CD4-positive, alpha-beta memory T cell (primary cell): ENCODE measurements at regions not wholly inside any gene's neighbourhood (a gene's known extent, or its start where the extent isn't known, plus 50 kb on each side); places are given as distances from the start of the nearest gene placed in this dataset.

Experiments
- CTCF ChIA-PET: fragments of 350-600 bp; sonication (Branson Sonifier 250); formaldehyde crosslinking; loops from one replicate; lab custom pipeline; 2021; ENCODE audit warnings: inconsistent platforms; ENCODE audit not compliant: partially characterized antibody; lab: Charles Lee
- POLR2A ChIA-PET: fragments of 350-600 bp; sonication (Branson Sonifier 250); formaldehyde crosslinking; loops from one replicate; lab custom pipeline; 2021; ENCODE audit not compliant: partially characterized antibody; lab: Charles Lee
- DNase-seq, 5 donors: peaks; one replicate each; pipeline versions ENCODE4 v3.0.0 to v3.0.0-alpha.2; 2020 to 2022; ENCODE audit warnings: mixed read lengths in 1 of 5
- H3K27ac ChIP-seq: one replicate; pipeline ENCODE4 v1.7.0; 2013; ENCODE audit warnings: low read depth, low read length
- H3K27me3 ChIP-seq: 2 replicates; pipeline ENCODE4 v1.7.0; 2013; ENCODE audit warnings: mild to moderate bottlenecking, low read length, moderate library complexity; ENCODE audit not compliant: insufficient read depth
- H3K36me3 ChIP-seq: 2 replicates; pipeline ENCODE4 v1.7.0; 2013; ENCODE audit warnings: mild to moderate bottlenecking, low read length, moderate library complexity; ENCODE audit not compliant: insufficient read depth
- H3K4me1 ChIP-seq: 2 replicates; pipeline ENCODE4 v1.7.0; 2013; ENCODE audit warnings: mild to moderate bottlenecking, low read length, moderate library complexity; ENCODE audit not compliant: insufficient read depth
- H3K4me3 ChIP-seq, 2 donors: one replicate each; pipeline ENCODE4 v1.7.0; 2013; ENCODE audit warnings: low read length in 2 of 2, mild to moderate bottlenecking in 1 of 2
- H3K9me3 ChIP-seq, 2 donors: one replicate each; pipeline ENCODE4 v1.7.0; 2013; ENCODE audit warnings: low read length in 2 of 2, control low read depth in 1 of 2; ENCODE audit not compliant: control insufficient read depth in 1 of 2
- H3K27ac Mint-ChIP-seq, 7 donors: one replicate each; pipeline ENCODE4 v1.8.0; 2020 to 2021; ENCODE audit warnings: mixed read lengths in 7 of 7, mild to moderate bottlenecking in 6 of 7, inconsistent platforms in 3 of 7, moderate library complexity in 3 of 7
- H3K27me3 Mint-ChIP-seq, 2 donors: one replicate each; pipeline ENCODE4 v1.8.0; 2020 to 2021; ENCODE audit warnings: mixed read lengths in 2 of 2
- H3K36me3 Mint-ChIP-seq, 2 donors: one replicate each; pipeline ENCODE4 v1.8.0; 2020 to 2021; ENCODE audit warnings: mixed read lengths in 2 of 2, inconsistent platforms in 1 of 2, mild to moderate bottlenecking in 1 of 2
- H3K4me1 Mint-ChIP-seq, 4 donors: one replicate each; pipeline ENCODE4 v1.8.0; 2020 to 2021; ENCODE audit warnings: mixed read lengths in 4 of 4, mild to moderate bottlenecking in 1 of 4
- H3K4me3 Mint-ChIP-seq, 8 donors: one replicate each; pipeline ENCODE4 v1.8.0; 2020 to 2021; ENCODE audit warnings: mixed read lengths in 8 of 8, mild to moderate bottlenecking in 7 of 8, moderate library complexity in 6 of 8, inconsistent platforms in 3 of 8
- H3K9me3 Mint-ChIP-seq, 8 donors: one replicate each; pipeline ENCODE4 v1.8.0; 2020 to 2021; ENCODE audit warnings: mixed read lengths in 8 of 8, mild to moderate bottlenecking in 5 of 8, inconsistent platforms in 3 of 8, moderate library complexity in 1 of 8
- intact Hi-C: fragments of 100-400 bp; cut with micrococcal nuclease; formaldehyde crosslinking; loops from one replicate; pipeline ENCODE4 v1.15.1; 2023

DNA sequence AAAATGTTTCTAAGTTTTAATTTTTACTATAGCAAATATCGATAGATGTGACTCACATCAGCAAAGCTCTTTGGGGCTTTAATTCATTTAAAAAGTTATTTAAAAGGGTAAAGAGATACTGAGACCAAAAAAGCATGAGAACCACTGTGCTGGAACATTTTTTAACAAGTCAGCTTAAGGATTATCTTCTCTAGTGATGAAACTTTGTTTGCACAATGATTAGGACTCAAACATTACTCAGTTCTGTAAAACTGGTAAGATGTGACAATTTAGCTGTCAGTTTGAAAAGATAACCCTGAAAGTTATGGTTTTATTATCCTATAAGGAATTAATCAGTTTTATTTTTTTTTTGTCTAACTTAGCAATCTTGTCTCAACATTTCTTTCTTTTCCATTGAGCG, 301.4 kb downstream of the TSN start:
- Histone ChIP-seq H3K36me3 (no peaks in the 10 kb centered on the region), H3K4me3 (no peak overlapping the region), H3K27ac (no peak overlapping the region), H3K9me3 (no peaks in the 10 kb centered on the region), H3K27me3 (no peaks in the 10 kb centered on the region), H3K4me1 (no peaks in the 10 kb centered on the region)
- POLR2A ChIA-PET = no interaction called here
- peaks cover 4 to 10% of the 10 kb centered on the region in 2 donors for H3K27me3 Mint-ChIP-seq
- CTCF ChIA-PET = no interaction called here
- H3K36me3 Mint-ChIP-seq = no peaks in the 10 kb centered on the region
- no peaks in the 10 kb centered on the region for H3K4me1 Mint-ChIP-seq
- intact Hi-C loops = no loop called here
- no peak for DNase-seq
- peaks cover 0 to 7% (median 0%) of the 10 kb centered on the region in 8 donors for H3K9me3 Mint-ChIP-seq
- H3K4me3 Mint-ChIP-seq = no peak overlapping the region
- no peak overlapping the region for H3K27ac Mint-ChIP-seq

DNA sequence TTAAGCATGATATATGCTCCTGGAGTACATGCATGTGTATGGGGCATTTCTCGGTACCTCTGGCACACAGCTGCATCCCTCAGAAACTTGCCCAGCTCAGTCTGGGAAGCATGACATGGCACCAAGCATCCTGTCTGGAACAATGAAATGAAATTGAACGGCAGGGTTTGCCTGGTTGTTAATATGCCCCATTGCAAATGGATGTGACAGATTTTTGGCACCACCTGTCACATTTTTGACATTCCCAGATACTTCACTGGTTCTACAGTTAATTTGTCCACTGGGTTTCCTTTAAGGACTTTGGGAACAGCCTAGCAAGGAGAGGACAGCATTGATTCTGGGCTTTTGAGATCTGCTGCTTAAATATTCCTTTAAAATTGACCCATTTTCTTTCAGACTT, 305.8 kb downstream of the TSN start:
- no peak overlapping the region for H3K27ac Mint-ChIP-seq
- Histone ChIP-seq H3K4me3 (no peak overlapping the region), H3K36me3 (no peaks in the 10 kb centered on the region), H3K27ac (no peak overlapping the region), H3K9me3 (no peaks in the 10 kb centered on the region), H3K27me3 (no peaks in the 10 kb centered on the region), H3K4me1 (no peaks in the 10 kb centered on the region)
- H3K36me3 Mint-ChIP-seq = no peaks in the 10 kb centered on the region
- no peak overlapping the region for H3K4me3 Mint-ChIP-seq
- no peak for DNase-seq
- CTCF ChIA-PET = interaction anchor here (1.4 kb wide), 1 partner anchor 8 kb away, joined by 3 read pairs; no protein-coding TSS in a partner anchor
- H3K9me3 Mint-ChIP-seq = peaks cover 0 to 2% (median 0%) of the 10 kb centered on the region in 8 donors
- peaks cover 0 to 3% of the 10 kb centered on the region in 2 donors for H3K27me3 Mint-ChIP-seq
- H3K4me1 Mint-ChIP-seq = no peaks in the 10 kb centered on the region
- intact Hi-C loops = no loop called here
- POLR2A ChIA-PET = no interaction called here

DNA sequence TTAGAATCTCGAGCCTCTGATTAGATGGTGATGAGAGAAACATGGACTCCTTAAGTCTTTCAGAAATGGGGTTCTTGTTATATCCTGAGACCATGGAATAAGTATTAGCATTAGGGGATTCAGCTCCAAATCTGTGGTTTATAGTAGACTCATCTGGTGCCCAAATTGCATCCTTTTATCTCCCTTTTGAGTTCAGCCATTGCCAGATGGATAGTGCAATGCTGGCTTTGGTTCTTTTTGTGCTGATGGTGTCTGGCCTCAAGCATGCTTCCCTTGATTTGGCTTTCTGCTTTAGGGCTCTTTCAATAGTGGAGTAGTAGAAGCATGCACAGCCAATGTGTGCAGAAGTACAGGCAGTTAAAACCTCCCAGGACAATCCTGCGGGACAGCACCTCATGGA, 306.4 kb downstream of the TSN start:
- no peak for DNase-seq
- Histone ChIP-seq H3K4me3 (no peak overlapping the region), H3K27me3 (no peaks in the 10 kb centered on the region), H3K9me3 (no peaks in the 10 kb centered on the region), H3K27ac (no peak overlapping the region), H3K4me1 (no peaks in the 10 kb centered on the region), H3K36me3 (no peaks in the 10 kb centered on the region)
- no peaks in the 10 kb centered on the region for H3K4me1 Mint-ChIP-seq
- no peak overlapping the region for H3K27ac Mint-ChIP-seq
- ChIA-PET POLR2A (no interaction called here), CTCF (no interaction called here)
- peaks cover 0 to 2% (median 0%) of the 10 kb centered on the region in 8 donors for H3K9me3 Mint-ChIP-seq
- no peak overlapping the region for H3K4me3 Mint-ChIP-seq
- peaks cover 0 to 3% of the 10 kb centered on the region in 2 donors for H3K27me3 Mint-ChIP-seq
- H3K36me3 Mint-ChIP-seq = no peaks in the 10 kb centered on the region
- intact Hi-C loops = no loop called here

DNA sequence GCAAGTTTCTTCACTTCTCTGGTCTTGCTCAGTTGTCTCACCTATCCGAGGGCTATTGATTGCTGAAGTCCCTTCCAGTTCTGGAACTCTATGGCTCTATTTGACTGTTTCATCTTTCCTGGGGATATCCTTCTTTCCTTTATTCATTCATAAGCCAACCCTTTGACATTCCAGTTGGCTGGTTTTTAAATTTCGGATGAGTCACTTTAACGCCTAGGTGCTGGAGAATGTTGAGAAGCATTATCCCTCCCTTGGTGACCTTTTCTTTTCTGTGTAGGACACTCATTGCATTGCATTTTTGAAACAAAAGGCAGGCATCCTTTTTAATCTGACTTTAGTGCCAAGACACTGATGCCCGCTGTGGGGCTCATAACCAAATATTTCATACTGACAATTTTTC, 307.1 kb downstream of the TSN start:
- H3K4me1 Mint-ChIP-seq = no peaks in the 10 kb centered on the region
- no peaks in the 10 kb centered on the region for H3K36me3 Mint-ChIP-seq
- no peak overlapping the region for H3K4me3 ChIP-seq
- H3K4me3 Mint-ChIP-seq = no peak overlapping the region
- H3K27me3 Mint-ChIP-seq = no peaks in the 10 kb centered on the region
- no peak overlapping the region for H3K27ac Mint-ChIP-seq
- no peak for DNase-seq
- no peaks in the 10 kb centered on the region for H3K36me3 ChIP-seq
- H3K9me3 Mint-ChIP-seq = no peaks in the 10 kb centered on the region
- no peaks in the 10 kb centered on the region for H3K27me3 ChIP-seq
- intact Hi-C loops = no loop called here
- no peak overlapping the region for H3K27ac ChIP-seq
- CTCF ChIA-PET = no interaction called here
- no peaks in the 10 kb centered on the region for H3K4me1 ChIP-seq
- POLR2A ChIA-PET = no interaction called here
- no peaks in the 10 kb centered on the region for H3K9me3 ChIP-seq

DNA sequence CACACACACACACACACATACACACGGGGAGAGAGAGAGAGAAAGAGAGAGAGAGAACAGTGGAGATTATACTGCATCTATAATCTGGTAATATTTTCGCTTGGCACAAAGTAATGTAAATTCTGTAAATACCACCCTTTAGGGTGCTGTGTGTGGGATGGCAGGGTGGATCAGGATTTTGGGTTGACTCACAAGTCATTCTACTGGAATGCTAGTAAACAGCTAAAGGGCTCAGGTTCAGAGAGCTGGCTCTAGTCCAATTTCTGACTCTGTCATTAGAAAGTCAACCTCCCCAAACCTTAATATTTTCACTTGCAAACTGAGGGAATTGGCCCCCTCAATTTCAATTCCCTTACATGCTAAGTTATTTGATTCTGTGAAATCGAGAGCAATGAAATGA, 308.3 kb downstream of the TSN start:
- Mint-ChIP-seq H3K9me3 (no peaks in the 10 kb centered on the region), H3K4me1 (no peaks in the 10 kb centered on the region), H3K27me3 (no peaks in the 10 kb centered on the region), H3K4me3 (no peak overlapping the region), H3K27ac (no peak overlapping the region), H3K36me3 (no peaks in the 10 kb centered on the region)
- Histone ChIP-seq H3K36me3 (no peaks in the 10 kb centered on the region), H3K27ac (no peak overlapping the region), H3K4me1 (no peaks in the 10 kb centered on the region), H3K27me3 (no peaks in the 10 kb centered on the region), H3K4me3 (no peak overlapping the region), H3K9me3 (no peaks in the 10 kb centered on the region)
- intact Hi-C loops = no loop called here
- POLR2A ChIA-PET = no interaction called here
- DNase-seq = no peak
- CTCF ChIA-PET = no interaction called here

DNA sequence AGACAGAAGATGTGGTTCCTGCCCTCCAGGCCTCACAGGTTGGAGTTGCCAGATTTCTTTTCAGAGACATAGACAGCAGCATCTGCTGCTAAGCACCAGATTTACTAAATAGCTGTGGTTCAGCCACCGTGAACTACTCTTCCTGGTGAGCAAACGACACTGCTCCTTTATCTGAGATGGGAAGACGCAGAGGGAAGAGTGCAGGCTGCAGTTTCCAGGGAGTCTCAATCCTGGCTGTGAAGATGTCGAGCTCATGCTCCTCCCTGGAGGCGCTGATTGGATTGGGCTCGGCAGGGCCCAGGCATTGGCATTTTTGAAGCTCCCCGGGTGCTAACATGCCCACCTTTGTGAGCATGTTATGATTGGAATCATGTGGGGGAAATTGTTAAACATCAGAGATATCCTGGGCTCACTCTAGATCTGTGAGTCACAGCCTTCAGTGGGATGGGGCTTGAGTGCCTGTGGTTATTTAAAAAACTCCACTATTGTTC, 314.8 kb downstream of the TSN start:
- POLR2A ChIA-PET = no interaction called here
- H3K27me3 Mint-ChIP-seq = no peaks in the 10 kb centered on the region
- intact Hi-C loops = no loop called here
- no peaks in the 10 kb centered on the region for H3K36me3 Mint-ChIP-seq
- no peak overlapping the region for H3K27ac ChIP-seq
- H3K4me3 ChIP-seq = no peak overlapping the region
- H3K27ac Mint-ChIP-seq = no peak overlapping the region
- H3K4me1 Mint-ChIP-seq = no peaks in the 10 kb centered on the region
- no peak for DNase-seq
- no peaks in the 10 kb centered on the region for H3K4me1 ChIP-seq
- H3K9me3 Mint-ChIP-seq = no peaks in the 10 kb centered on the region
- peaks cover 4% of the 10 kb centered on the region for H3K27me3 ChIP-seq
- no peak overlapping the region for H3K4me3 Mint-ChIP-seq
- H3K36me3 ChIP-seq = no peaks in the 10 kb centered on the region
- H3K9me3 ChIP-seq = no peaks in the 10 kb centered on the region
- CTCF ChIA-PET = no interaction called here

DNA sequence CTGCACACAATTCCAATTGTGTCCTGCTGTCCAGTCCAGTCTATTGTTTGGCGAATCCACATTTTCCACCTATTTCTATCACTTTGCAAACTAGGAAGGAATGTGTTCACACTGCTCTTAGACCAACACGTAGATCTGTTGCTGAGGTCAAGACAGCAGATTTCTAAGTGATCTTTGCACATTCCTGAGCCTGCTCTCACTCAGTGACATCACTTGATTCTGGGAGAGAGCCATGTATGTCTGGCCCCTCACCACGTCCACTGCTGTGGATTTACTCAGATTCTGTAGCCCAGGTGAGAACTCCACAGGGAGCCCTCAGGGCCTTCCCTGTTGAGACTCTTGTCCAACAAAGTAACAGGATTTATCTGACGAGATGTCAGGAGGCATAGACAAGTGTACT, 317.2 kb downstream of the TSN start:
- no peak for DNase-seq
- no peaks in the 10 kb centered on the region for H3K27me3 Mint-ChIP-seq
- Histone ChIP-seq H3K27ac (no peak overlapping the region), H3K9me3 (no peaks in the 10 kb centered on the region), H3K4me1 (no peaks in the 10 kb centered on the region), H3K27me3 (peaks cover 4% of the 10 kb centered on the region), H3K4me3 (no peak overlapping the region), H3K36me3 (no peaks in the 10 kb centered on the region)
- H3K4me1 Mint-ChIP-seq = no peaks in the 10 kb centered on the region
- CTCF ChIA-PET = no interaction called here
- H3K36me3 Mint-ChIP-seq = no peaks in the 10 kb centered on the region
- intact Hi-C loops = no loop called here
- H3K4me3 Mint-ChIP-seq = no peak overlapping the region
- no peaks in the 10 kb centered on the region for H3K9me3 Mint-ChIP-seq
- POLR2A ChIA-PET = no interaction called here
- H3K27ac Mint-ChIP-seq = no peak overlapping the region

DNA sequence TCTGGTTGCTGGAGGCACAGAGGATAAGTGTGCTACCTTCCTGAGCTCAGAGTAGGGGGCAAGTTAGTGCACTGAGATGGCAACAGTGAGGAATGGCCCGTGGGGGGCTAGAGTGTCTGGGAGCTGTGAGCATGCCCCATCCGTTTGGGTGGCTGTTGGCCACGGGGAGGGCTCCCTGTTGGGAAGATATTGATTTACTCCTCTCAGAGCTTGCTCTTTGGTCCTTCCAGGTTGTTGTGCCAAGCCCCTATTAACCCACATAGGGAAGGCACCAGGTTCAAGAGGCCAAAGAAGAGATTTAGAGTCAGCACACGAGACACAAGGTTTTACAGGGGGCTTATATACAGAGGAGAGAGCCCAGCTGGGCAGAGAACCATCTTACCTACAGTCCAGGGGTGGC, 318.8 kb downstream of the TSN start:
- Mint-ChIP-seq H3K4me3 (no peak overlapping the region), H3K36me3 (no peaks in the 10 kb centered on the region), H3K27ac (no peak overlapping the region), H3K27me3 (no peaks in the 10 kb centered on the region), H3K9me3 (no peaks in the 10 kb centered on the region), H3K4me1 (no peaks in the 10 kb centered on the region)
- Histone ChIP-seq H3K27me3 (peaks cover 4% of the 10 kb centered on the region), H3K36me3 (no peaks in the 10 kb centered on the region), H3K4me1 (no peaks in the 10 kb centered on the region), H3K27ac (no peak overlapping the region), H3K4me3 (no peak overlapping the region), H3K9me3 (no peaks in the 10 kb centered on the region)
- ChIA-PET CTCF (no interaction called here), POLR2A (no interaction called here)
- intact Hi-C loops = no loop called here
- no peak for DNase-seq
